GM12872 (cell line): ENCODE measurements at regions not wholly inside any gene's neighbourhood (a gene's known extent, or its start where the extent isn't known, plus 50 kb on each side); places are given as distances from the start of the nearest gene placed in this dataset.

Experiments
- TF ChIP-seq, protein P1 (sequence below): IDR thresholded peaks from 3 replicates; pipeline ENCODE4 v1.5.1; 2011; ENCODE audit warnings: low read depth, mild to moderate bottlenecking, low read length, moderate library complexity; ENCODE audit not compliant: insufficient read depth

DNA sequence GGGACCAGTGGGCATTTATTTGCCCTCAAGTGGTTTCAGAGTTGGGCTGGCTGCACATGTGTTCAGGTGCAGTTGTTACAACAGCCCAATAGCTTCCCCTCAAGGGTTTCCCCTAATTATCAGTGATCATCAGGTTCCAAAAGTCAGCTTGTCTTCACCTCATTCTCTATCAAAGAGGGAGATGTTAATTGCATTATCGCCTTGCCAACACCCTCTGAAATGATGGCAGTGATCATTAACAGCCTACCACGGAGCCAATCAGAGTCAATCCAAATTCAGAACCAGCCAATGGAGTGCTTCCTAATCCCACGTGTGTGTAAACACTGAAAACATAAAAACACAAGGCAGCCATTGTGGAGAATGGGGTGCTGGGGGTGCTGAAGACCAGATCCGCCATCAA, 248.4 kb upstream of the ZNF507 start:
- TF ChIP-seq, protein P1, sequence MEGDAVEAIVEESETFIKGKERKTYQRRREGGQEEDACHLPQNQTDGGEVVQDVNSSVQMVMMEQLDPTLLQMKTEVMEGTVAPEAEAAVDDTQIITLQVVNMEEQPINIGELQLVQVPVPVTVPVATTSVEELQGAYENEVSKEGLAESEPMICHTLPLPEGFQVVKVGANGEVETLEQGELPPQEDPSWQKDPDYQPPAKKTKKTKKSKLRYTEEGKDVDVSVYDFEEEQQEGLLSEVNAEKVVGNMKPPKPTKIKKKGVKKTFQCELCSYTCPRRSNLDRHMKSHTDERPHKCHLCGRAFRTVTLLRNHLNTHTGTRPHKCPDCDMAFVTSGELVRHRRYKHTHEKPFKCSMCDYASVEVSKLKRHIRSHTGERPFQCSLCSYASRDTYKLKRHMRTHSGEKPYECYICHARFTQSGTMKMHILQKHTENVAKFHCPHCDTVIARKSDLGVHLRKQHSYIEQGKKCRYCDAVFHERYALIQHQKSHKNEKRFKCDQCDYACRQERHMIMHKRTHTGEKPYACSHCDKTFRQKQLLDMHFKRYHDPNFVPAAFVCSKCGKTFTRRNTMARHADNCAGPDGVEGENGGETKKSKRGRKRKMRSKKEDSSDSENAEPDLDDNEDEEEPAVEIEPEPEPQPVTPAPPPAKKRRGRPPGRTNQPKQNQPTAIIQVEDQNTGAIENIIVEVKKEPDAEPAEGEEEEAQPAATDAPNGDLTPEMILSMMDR = no peak

DNA sequence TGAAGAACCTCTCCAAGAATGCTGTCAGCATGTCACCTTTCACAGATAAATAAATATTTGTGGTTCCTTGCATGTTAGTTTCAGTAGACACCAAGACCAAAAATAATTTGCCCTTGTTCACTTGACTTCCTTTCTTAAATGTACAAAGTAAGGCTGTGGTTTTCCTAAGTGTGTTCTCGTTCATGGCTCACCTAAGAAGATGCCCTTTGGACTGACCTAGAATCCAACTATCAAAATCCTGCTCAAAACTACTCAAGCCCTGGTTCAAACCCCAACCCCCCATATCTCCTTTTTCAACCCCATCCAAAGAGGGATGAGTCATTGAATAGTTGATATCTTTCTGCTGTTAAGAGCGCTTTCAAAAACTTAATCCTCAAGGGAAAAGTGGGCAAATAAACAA, 247.8 kb upstream of the ZNF507 start:
- TF ChIP-seq, protein P1 = no peak

DNA sequence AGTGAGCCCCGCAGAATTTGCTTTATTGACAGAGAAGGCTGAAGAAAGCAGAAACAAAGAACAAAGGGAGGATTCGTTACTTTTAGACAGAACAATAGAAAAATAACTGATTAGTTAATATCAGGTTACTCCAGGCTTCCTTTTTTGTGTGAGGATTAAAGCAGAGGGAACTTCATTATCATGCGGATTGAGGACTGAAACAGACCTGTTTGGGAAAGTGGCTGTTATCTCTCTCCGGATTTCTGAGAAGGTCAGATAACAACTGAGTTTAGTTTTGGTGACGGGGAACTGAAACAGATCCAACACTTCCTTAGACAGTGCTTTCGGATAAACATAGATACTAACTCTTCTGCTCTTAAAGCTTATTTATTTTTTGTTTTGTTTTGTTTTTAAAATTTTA, 246.4 kb upstream of the ZNF507 start:
- TF ChIP-seq, protein P1 = no peak

DNA sequence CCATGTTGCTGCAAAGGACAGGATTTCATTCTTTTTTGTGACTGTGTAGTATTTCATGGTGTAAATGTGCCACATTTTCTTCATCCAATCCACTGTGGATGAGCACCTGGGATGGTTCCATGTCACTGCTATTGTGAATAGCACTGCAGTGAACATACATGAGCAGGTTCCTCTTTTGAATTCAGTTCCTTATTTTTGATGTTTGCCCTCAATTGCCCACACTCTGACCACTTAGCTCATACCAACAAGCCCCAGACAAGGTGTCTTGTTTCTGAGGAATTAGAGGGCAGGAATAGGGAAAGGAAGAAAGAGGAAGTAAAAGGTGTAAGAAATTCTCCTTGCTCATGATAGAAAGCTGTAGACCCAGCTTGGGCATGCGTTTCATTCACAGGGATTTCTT, 244.2 kb upstream of the ZNF507 start:
- TF ChIP-seq, protein P1 = no peak

DNA sequence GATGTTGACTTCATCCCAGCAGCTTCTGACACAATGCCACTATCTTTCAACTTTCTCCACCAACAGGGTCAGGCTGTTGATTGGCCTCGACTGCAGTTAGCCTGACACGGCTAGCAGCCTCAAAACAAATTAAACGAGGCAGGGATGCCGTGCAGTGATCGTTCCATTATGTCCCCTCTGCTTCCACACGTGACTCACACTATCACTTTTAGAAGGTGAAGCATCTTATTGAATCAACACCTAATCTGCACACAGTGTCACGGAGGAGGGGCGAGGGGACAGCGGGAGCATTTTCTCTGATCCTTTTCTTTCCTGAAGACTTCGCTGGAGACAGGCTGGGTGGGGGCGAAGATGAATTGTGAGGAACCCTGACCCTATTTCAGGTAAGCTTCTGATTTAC, 241.9 kb upstream of the ZNF507 start:
- TF ChIP-seq, protein P1 = no peak

DNA sequence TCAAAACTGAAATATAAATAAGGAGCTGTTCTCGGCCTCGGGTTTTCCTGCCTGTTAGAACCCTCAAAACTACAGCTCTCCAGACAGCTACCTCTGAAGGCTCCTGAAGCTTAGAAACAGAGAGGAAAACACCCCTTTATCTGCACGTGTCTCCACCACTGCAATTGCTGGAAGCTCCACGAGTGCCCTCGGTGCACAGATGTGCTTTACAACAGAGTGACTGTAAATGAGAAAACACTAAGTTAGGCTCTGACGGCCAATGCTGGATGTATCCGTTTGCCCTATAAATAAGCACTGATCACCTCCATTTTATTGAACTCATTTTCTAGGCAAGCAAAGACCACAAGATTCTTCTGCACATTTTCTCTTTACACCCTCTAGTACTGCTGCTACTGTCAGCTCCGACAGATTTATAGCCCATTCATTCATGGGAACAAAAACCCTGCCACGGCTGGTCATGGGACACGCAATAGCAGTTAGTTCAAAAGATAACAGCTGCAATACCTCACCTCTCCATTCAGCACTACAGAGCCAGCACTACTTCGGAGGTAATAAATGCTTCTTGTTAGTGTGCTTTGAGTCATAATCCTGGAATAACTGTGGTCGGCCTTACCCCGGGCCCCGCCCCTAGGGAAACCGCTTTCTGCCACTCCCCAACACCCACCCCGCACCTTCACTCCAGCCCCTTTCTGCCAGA, 241.1 kb upstream of the ZNF507 start:
- TF ChIP-seq, protein P1 = no peak

DNA sequence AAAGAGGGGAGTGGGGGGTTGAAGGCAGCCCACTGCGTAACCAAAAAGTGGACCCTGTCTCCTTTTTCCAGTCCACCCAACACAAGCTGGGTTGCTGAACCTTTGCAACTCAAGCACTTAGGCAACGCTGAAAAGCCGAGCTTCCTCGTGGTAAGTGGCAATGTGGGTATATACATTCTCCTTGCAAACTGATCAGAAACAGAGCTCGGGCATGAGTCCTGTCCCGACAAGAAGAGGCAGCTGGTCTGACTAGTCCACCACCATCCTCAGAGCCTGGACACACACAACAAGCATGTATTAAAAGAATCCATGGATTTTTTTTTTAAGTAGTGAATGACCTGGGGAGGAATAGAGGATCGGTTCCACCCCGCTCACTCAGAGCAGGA, 240.6 kb upstream of the ZNF507 start:
- TF ChIP-seq, protein P1 = no peak
